Loucy (cell line): ENCODE measurements at regions not wholly inside any gene's neighbourhood (a gene's known extent, or its start where the extent isn't known, plus 50 kb on each side); places are given as distances from the start of the nearest gene placed in this dataset.

Source experiments
- H2AFZ ChIP-seq: fragments of 200-600 bp; sonication (generic); 2 replicates; pipeline ENCODE4 v1.6.0; 2016; ENCODE audit warnings: antibody characterized with exemption, mild to moderate bottlenecking, low read length, moderate library complexity
- H3F3A ChIP-seq: fragments of 200-600 bp; 2 replicates; pipeline ENCODE4 v1.6.0; 2016; ENCODE audit warnings: antibody characterized with exemption, low read depth, mild to moderate bottlenecking
- H3K27me3 ChIP-seq: fragments of 200-600 bp; sonication (generic); 2 replicates; pipeline ENCODE4 v1.6.1; 2014; ENCODE audit warnings: low read length, mild to moderate bottlenecking; ENCODE audit not compliant: insufficient read depth, poor library complexity, severe bottlenecking
- H3K36me3 ChIP-seq: fragments of 200-600 bp; sonication (generic); 2 replicates; pipeline ENCODE4 v1.6.1; 2016; ENCODE audit warnings: low read length; ENCODE audit not compliant: insufficient read depth
- H3K4me1 ChIP-seq: fragments of 200-600 bp; sonication (generic); 2 replicates; pipeline ENCODE4 v1.5.1; 2014; ENCODE audit warnings: low read length, mild to moderate bottlenecking; ENCODE audit not compliant: insufficient read depth, poor library complexity, severe bottlenecking
- H3K4me2 ChIP-seq: fragments of 200-600 bp; sonication (generic); 2 replicates; pipeline ENCODE4 v1.6.0; 2014; ENCODE audit warnings: antibody characterized with exemption, low read length, low read depth, mild to moderate bottlenecking; ENCODE audit not compliant: poor library complexity, severe bottlenecking
- H3K4me3 ChIP-seq: fragments of 200-600 bp; sonication (generic); 2 replicates; pipeline ENCODE4 v1.5.1; 2014; ENCODE audit warnings: low read length, mild to moderate bottlenecking, mixed read lengths; ENCODE audit not compliant: poor library complexity, severe bottlenecking
- H3K79me2 ChIP-seq: fragments of 200-600 bp; sonication (generic); 2 replicates; pipeline ENCODE4 v1.6.1; 2014; ENCODE audit warnings: low read length; ENCODE audit not compliant: insufficient read depth
- H3K9ac ChIP-seq: fragments of 200-600 bp; sonication (generic); 2 replicates; pipeline ENCODE4 v1.6.0; 2014; ENCODE audit warnings: mild to moderate bottlenecking, low read depth, low read length, moderate library complexity; ENCODE audit not compliant: poor library complexity, severe bottlenecking
- H3K9me2 ChIP-seq: fragments of 200-600 bp; sonication (generic); replicated peaks from 2 replicates; pipeline ENCODE4 v1.6.1; 2016; ENCODE audit warnings: low read depth, low read length, mixed read lengths
- H3K9me3 ChIP-seq: fragments of 200-600 bp; sonication (generic); 2 replicates; pipeline ENCODE4 v1.6.1; 2014; ENCODE audit warnings: mild to moderate bottlenecking, antibody characterized with exemption, low read length, low read depth; ENCODE audit not compliant: insufficient read depth
- H4K20me1 ChIP-seq: fragments of 200-600 bp; sonication (generic); 2 replicates; pipeline ENCODE4 v1.6.0; 2014; ENCODE audit warnings: antibody characterized with exemption, low read length, mild to moderate bottlenecking; ENCODE audit not compliant: insufficient read depth, poor library complexity, severe bottlenecking
- CTCF ChIP-seq: fragments of 200-600 bp; sonication (generic); conservative IDR thresholded peaks from 2 replicates; pipeline ENCODE4 v1.5.1; 2014; ENCODE audit warnings: mild to moderate bottlenecking, antibody characterized with exemption, low read length
- EZH2phosphoT487 ChIP-seq: fragments of 200-600 bp; IDR thresholded peaks from 2 replicates; pipeline ENCODE4 v1.6.1; 2018; ENCODE audit warnings: antibody characterized with exemption, mild to moderate bottlenecking, moderate library complexity, borderline replicate concordance

GRCh38 chr12:113665457-113665856 is 193.8 kb upstream of the LHX5 start:
- no peak for TF ChIP-seq CTCF
- TF ChIP-seq EZH2phosphoT487: no peak
- no peaks in the 10 kb centered on the region for H3F3A ChIP-seq
- H3K4me1 ChIP-seq: no peaks in the 10 kb centered on the region
- H3K4me3 ChIP-seq: no peak overlapping the region
- H3K79me2 ChIP-seq: no peaks in the 10 kb centered on the region
- H3K27me3 ChIP-seq: no peaks in the 10 kb centered on the region
- H3K36me3 ChIP-seq: no peaks in the 10 kb centered on the region
- H3K9ac ChIP-seq: no peak overlapping the region
- no peak overlapping the region for H2AFZ ChIP-seq
- H3K9me2 ChIP-seq: no peaks in the 10 kb centered on the region
- no peaks in the 10 kb centered on the region for H4K20me1 ChIP-seq
- H3K9me3 ChIP-seq: no peaks in the 10 kb centered on the region
- H3K4me2 ChIP-seq: no peak overlapping the region

DNA sequence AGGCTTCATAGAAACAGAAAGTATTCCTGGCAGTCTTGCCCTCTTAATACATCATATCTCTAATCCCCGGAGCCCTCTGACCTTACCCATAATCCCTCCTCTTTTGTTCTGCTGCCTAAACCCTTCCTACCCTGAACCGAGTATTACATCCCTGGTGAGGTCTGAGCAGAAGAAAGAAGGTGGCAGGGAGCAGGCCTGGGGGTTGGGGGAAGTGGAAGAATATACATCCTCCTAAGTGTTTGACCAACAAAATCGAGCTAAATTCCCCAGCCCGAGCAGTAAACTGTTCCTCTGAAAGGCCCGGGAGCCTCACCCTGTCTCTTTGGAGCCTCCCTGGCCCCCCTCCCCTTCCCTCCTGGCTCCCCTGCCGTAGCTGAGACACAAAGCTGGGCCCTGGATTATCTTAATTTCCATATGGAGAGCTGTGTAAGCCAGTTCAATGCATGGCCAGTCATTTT is 192.6 kb upstream of the LHX5 start:
- no peaks in the 10 kb centered on the region for H3K9me2 ChIP-seq
- no peak overlapping the region for H3K4me3 ChIP-seq
- H3K79me2 ChIP-seq: no peaks in the 10 kb centered on the region
- H3K36me3 ChIP-seq: no peaks in the 10 kb centered on the region
- H2AFZ ChIP-seq: no peak overlapping the region
- no peaks in the 10 kb centered on the region for H3K4me1 ChIP-seq
- no peaks in the 10 kb centered on the region for H3K9me3 ChIP-seq
- no peaks in the 10 kb centered on the region for H4K20me1 ChIP-seq
- no peak overlapping the region for H3K9ac ChIP-seq
- H3F3A ChIP-seq: no peaks in the 10 kb centered on the region
- H3K27me3 ChIP-seq: no peaks in the 10 kb centered on the region
- H3K4me2 ChIP-seq: no peak overlapping the region
- TF ChIP-seq CTCF (no peak), EZH2phosphoT487 (no peak)

DNA sequence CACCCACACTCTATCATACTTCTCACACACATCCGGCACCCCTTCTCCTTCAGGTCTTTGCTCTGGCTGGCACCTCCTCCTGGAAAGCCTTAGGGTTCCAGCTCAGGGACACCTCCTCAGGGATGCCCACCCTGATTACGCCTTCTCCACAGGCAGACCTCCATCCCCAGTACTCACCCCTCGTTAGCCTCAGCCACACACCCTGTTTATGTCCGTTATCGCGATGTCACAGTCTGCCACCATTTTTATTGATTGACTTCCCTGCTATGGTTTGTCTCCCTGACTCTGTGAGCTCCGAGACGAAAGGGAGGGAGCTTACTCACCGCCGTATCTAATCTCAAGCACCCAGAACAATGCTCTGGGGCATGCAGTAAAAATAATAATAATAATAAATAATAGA is 191.7 kb upstream of the LHX5 start:
- Histone ChIP-seq H3K27me3 (no peaks in the 10 kb centered on the region), H3K36me3 (no peaks in the 10 kb centered on the region), H4K20me1 (no peaks in the 10 kb centered on the region), H3K79me2 (no peaks in the 10 kb centered on the region), H3K4me3 (no peak overlapping the region), H3K9me3 (no peaks in the 10 kb centered on the region), H3K4me2 (no peak overlapping the region), H2AFZ (no peak overlapping the region), H3F3A (no peaks in the 10 kb centered on the region), H3K4me1 (no peaks in the 10 kb centered on the region), H3K9me2 (no peaks in the 10 kb centered on the region), H3K9ac (no peak overlapping the region)
- TF ChIP-seq EZH2phosphoT487 (no peak), CTCF (no peak)
